Glomerular endothelial cell (primary cell): ENCODE measurements at regions not wholly inside any gene's neighbourhood (a gene's known extent, or its start where the extent isn't known, plus 50 kb on each side); places are given as distances from the start of the nearest gene placed in this dataset.

ENCODE experiments used
- DNase-seq: peaks from one replicate; pipeline ENCODE4 v3.0.0-alpha.2; 2011; ENCODE audit warnings: low read depth, low spot score; ENCODE audit errors: extremely low read depth

DNA sequence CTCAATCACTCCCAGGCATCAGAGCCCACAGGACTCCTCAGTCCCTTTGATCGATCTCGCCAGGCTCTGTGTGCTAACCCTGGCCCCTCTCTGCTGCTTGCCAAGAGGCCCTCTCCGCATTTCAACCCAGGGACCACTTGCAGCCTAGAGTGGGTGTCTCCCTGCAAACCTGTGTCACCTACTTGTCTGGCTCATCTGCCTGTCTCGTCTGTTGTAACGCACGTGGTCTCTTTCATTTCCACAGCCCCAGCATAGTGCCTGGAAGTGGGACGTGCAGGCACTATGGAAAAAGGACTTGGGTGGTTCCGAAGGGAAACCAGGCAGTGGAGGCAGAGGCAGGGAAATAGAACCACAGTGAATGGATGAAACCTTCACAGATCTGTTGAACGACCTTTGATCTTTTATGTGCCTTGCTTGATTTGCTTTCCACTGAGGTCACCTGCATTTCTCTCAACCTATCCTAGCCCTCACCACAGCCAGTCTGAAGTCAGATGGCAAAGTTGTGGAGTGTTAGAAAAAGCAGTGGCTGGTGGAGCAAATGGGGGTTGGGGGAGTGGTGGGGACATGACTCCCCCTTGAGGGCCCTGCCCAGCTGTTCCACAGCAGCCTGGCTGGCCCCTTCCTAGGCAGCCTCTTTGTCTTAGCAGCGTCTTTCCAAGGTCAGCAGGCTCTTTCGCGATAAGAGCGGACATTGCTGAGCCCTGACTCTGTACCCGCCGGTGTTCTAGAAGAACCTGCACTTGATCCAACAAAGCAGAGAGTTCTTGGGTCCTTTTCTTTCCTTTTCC is 55.8 kb upstream of the TAGAP start:
- DNase-seq = no peak

DNA sequence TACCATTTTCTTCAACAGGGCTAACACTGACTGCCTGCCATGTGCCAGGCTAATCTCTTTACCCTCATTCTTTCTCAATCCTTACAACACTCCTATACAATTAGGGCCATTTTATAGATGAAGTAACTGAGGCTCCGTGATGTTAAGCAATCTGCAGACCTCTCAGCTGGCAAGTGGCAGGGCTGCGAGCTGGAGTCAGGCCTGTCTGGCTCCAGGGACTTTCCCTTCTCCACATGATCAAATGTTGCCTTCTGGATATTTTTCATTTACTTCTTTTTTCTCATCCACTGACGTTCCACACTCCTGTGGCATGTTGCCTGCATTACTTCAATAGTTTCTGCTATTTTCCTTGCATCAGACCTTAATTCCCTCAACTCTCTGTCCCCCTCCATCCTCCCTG is 55.2 kb upstream of the TAGAP start:
- no peak for DNase-seq

DNA sequence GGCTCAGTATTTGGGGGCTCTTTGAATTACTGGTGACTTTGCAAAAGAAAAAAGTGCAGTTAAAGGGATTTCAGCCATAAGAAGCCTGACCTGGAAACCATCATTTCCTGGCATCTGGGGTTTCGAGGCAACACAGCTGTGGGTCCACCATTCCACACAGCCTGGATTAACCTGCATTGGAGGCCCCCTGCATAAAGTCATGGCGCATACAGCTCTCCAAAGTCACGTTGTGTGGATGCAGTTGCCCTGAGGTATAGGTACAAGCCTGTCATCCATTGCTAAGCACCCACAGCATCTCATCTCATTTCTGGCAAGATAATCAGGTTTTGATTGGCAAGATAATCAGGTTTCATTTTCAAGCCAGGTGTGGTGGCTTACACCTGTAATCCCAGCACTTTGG is 54.5 kb upstream of the TAGAP start:
- DNase-seq = no peak

DNA sequence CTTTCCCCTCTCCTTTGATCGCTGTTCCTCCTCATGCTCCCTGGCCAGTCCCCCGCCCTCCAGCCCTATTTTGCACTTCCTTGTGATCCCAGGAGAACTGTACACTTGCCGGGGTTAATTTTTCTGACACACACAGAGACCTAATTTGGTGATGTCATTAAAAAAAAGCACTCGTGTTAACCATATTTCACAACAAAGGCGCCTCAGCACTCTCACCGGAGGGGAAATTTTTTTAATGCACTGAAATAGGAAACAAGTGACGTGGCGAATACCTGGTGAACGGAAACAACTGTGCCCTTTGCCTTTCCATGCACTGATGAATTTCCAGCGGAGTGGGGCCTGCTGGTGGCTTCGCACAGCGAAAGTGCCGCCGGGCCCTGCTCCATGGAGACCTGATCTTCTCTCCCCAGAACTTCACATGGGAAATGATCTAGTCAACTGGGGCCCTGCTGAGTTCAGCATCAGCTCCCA is 53.9 kb upstream of the TAGAP start:
- no peak for DNase-seq

DNA sequence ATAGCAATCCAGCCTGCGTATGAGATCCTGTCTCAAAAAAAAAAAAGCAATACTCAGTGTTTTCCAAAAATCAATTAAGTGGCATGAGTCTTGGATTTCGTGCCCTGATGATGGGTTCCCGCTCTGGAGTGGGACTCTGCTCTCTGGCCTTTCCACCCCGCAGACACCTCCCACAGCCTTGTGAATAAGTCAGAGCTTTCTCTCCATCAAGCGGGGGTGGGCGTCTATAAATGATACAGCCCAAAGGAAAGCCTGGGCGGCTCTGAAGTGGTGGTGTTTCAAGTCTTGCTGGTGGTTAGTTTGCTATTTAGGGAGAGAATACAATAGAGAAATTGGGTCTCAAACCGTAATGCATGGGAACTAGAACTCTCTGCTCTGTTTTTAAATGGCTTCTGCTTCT is 52.5 kb upstream of the TAGAP start:
- DNase-seq = no peak

DNA sequence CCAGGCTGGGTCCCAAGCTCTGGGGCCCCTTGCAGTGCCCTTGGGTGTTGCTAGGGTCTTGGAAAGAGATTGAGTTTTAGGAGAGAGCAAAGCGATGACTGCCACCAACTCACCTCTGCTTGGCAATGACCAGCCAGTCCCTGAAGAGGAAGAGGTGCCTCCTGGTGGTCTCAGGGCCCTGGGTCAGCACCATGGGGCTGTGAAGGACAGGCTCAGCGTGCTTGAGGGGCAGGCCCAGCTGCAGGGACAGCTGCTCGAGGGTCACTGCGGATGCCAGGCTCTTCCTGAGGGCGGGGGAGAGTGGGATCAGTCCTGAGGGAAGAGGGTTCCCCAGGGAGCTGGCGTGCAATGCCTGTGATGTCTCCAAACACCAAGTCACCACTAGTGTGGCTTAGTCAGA is 50.8 kb upstream of the TAGAP start:
- no peak for DNase-seq

DNA sequence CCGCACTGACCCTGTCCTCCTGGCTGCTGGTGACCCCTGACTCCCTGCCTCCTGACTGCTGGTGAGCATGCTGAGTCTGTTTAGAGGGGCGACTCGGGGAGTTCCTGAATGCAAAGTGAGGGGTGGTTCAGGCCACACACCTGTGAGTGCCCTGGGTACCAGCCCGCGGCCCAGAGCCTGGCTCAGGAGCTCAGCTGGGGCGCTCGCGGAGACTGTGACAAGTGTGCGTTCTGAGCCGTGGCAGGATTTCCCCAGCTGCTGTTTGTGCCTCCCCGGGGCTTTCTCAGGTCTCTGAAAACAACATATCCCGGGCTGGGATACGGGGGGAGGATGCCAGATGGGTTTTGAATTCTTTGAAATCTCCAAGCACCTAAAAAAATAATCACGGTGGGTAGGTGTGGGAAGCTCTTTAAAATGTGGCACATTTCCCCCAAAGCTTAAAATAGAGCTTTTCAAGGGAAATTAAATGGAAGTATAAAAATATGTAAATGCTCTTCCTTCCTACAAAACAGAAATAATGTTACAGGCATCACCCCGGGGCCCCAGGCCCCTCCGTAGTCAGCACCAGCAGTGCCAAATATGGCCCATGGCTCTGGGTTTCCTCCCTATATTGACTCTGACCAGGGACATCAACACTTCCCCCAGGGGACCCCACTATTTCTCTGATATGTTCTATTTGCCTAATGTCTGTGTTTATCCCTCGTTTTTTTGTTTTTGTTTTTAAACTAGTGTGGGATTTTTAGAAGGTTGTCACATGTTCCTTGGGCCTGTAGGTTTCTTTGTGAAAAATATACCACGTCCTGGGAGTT is 49.9 kb upstream of the TAGAP start:
- no peak for DNase-seq
